A172 (cell line): ENCODE measurements at regions not wholly inside any gene's neighbourhood (a gene's known extent, or its start where the extent isn't known, plus 50 kb on each side); places are given as distances from the start of the nearest gene placed in this dataset.
"Not testable (repeated sequence)": the region's sequence is repeated elsewhere in the genome, so short reads cannot be mapped to it uniquely, and the experiment has no call there.

ENCODE experiments used
- DNase-seq: peaks from one replicate; pipeline ENCODE4 v3.0.0-alpha.2; 2015; ENCODE audit warnings: low spot score

GRCh38 chr7:85426487-85426960 lies 239.7 kb upstream of the SEMA3D start:
- DNase-seq, result no peak

GRCh38 chr7:85424298-85424697 lies 237.4 kb upstream of the SEMA3D start:
- DNase-seq, result no peak

GRCh38 chr7:85423209-85423895 lies 236.5 kb upstream of the SEMA3D start:
- no peak for DNase-seq

- no peak for DNase-seq
Measured at GRCh38 chr7:85415743-85416142, 228.9 kb upstream of the SEMA3D start.

GRCh38 chr7:85413718-85414117 lies 226.9 kb upstream of the SEMA3D start:
- no peak for DNase-seq

GRCh38 chr7:85412912-85413311 lies 226.1 kb upstream of the SEMA3D start:
- DNase-seq, result no peak

- DNase-seq, result no peak
Measured at GRCh38 chr7:85407391-85407790, 220.5 kb upstream of the SEMA3D start.

GRCh38 chr7:85405016-85405902 lies 218.4 kb upstream of the SEMA3D start:
- DNase-seq, result no peak

GRCh38 chr7:85396676-85397075 lies 209.8 kb upstream of the SEMA3D start:
- DNase-seq, result no peak

GRCh38 chr7:85392789-85393188 lies 205.9 kb upstream of the SEMA3D start:
- no peak for DNase-seq

- DNase-seq, result no peak
Measured at GRCh38 chr7:85392326-85392725, 205.5 kb upstream of the SEMA3D start.

- DNase-seq, result no peak
Measured at GRCh38 chr7:85386460-85386859, 199.6 kb upstream of the SEMA3D start.

GRCh38 chr7:85384392-85384791 lies 197.5 kb upstream of the SEMA3D start:
- DNase-seq, result no peak

- no peak for DNase-seq
Measured at GRCh38 chr7:85381212-85381611, 194.4 kb upstream of the SEMA3D start.

GRCh38 chr7:85376589-85376988 lies 189.7 kb upstream of the SEMA3D start:
- no peak for DNase-seq

GRCh38 chr7:85356916-85357315 lies 170.1 kb upstream of the SEMA3D start:
- no peak for DNase-seq

- no peak for DNase-seq
Measured at GRCh38 chr7:85343484-85343883, 156.6 kb upstream of the SEMA3D start.

GRCh38 chr7:85342781-85343180 lies 155.9 kb upstream of the SEMA3D start:
- no peak for DNase-seq

- no peak for DNase-seq
Measured at GRCh38 chr7:85341973-85342372, 155.1 kb upstream of the SEMA3D start.

GRCh38 chr7:85341121-85341520 lies 154.3 kb upstream of the SEMA3D start:
- no peak for DNase-seq

GRCh38 chr7:85336086-85336485 lies 149.2 kb upstream of the SEMA3D start:
- no peak for DNase-seq

GRCh38 chr7:85335113-85335512 lies 148.3 kb upstream of the SEMA3D start:
- DNase-seq, result not testable (repeated sequence)

- no peak for DNase-seq
Measured at GRCh38 chr7:85328456-85328998, 141.7 kb upstream of the SEMA3D start.
